SK-N-SH (cell line): ENCODE measurements at regions not wholly inside any gene's neighbourhood (a gene's known extent, or its start where the extent isn't known, plus 50 kb on each side); places are given as distances from the start of the nearest gene placed in this dataset.
A peak's percentile ranks its signal among the peaks of the same experiment; 100 is the strongest.

Experiments
- CTCF ChIA-PET: fragments of 300-600, 350-600 bp; formaldehyde crosslinking; extraction: SDS; loops from one replicate; lab custom pipeline; 2021; lab: Yijun Ruan, JAX
- POLR2A ChIA-PET: fragments of 350-600 bp; sonication (Branson Sonifier 250); formaldehyde crosslinking; extraction: SDS; loops from one replicate; lab custom pipeline; 2020; ENCODE audit warnings: antibody characterized with exemption, inconsistent platforms; lab: Yijun Ruan, JAX
- DNase-seq: peaks from one replicate; pipeline ENCODE4 v3.0.0; 2012
- H2AFZ ChIP-seq: fragments of 200-600 bp; sonication (generic); 2 replicates; pipeline ENCODE4 v1.8.1; 2016; ENCODE audit warnings: antibody characterized with exemption, mild to moderate bottlenecking, low read depth
- H3F3A ChIP-seq: fragments of 200-600 bp; sonication (generic); replicated peaks from 2 replicates; pipeline ENCODE3; 2016; ENCODE audit warnings: antibody characterized with exemption, mild to moderate bottlenecking; ENCODE audit not compliant: insufficient read depth
- H3K27ac ChIP-seq, 2 experiments: fragments of 200-500 bp in 1 of 2; fragments of 200-600 bp in 1 of 2; sonication (Bioruptor generic) in 1 of 2; sonication (generic), shearing (Covaris generic) in 1 of 2; 2 replicates each; pipeline versions ENCODE4 v1.5.1 to v1.6.1; 2014 to 2016; ENCODE audit warnings: low read depth in 2 of 2, inconsistent platforms in 1 of 2, low read length in 1 of 2, mild to moderate bottlenecking in 1 of 2, mixed read lengths in 1 of 2
- H3K27me3 ChIP-seq: fragments of 200-600 bp; sonication (generic), shearing (Covaris generic); 2 replicates; pipeline ENCODE4 v1.6.1; 2016; ENCODE audit warnings: mixed run types; ENCODE audit not compliant: insufficient read depth
- H3K36me3 ChIP-seq, 2 experiments: fragments of 200-500 bp in 1 of 2; fragments of 200-600 bp in 1 of 2; sonication (Bioruptor generic) in 1 of 2; sonication (generic) in 1 of 2; replicated peaks in 1 of 2; 2 replicates each; pipeline versions ENCODE3 to v1.5.1; 2014 to 2016; ENCODE audit warnings: low read length in 1 of 2, mild to moderate bottlenecking in 1 of 2; ENCODE audit not compliant: insufficient read depth in 2 of 2, control insufficient read depth in 1 of 2
- H3K4me1 ChIP-seq, 2 experiments: fragments of 200-500 bp in 1 of 2; fragments of 200-600 bp in 1 of 2; sonication (Bioruptor generic) in 1 of 2; sonication (generic), shearing (Covaris generic) in 1 of 2; 2 replicates each; pipeline versions ENCODE4 v1.5.1 to v1.6.1; 2014 to 2016; ENCODE audit warnings: low read depth in 1 of 2, low read length in 1 of 2, mixed run types in 1 of 2; ENCODE audit not compliant: insufficient read depth in 2 of 2, control insufficient read depth in 1 of 2
- H3K4me2 ChIP-seq: fragments of 200-600 bp; sonication (generic), shearing (Covaris generic); 2 replicates; pipeline ENCODE4 v1.6.1; 2017; ENCODE audit warnings: mixed run types
- H3K4me3 ChIP-seq, 2 experiments: fragments of 200-500 bp in 1 of 2; fragments of 200-600 bp in 1 of 2; sonication (Bioruptor generic) in 1 of 2; sonication (generic), shearing (Covaris generic) in 1 of 2; 2 replicates each; pipeline versions ENCODE4 v1.5.1 to v1.8.1; 2014 to 2016; ENCODE audit warnings: low read depth in 2 of 2, inconsistent platforms in 1 of 2, low read length in 1 of 2, mild to moderate bottlenecking in 1 of 2, mixed read lengths in 1 of 2, moderate library complexity in 1 of 2
- H3K79me2 ChIP-seq: fragments of 200-600 bp; sonication (generic); 2 replicates; pipeline ENCODE4 v1.8.1; 2017; ENCODE audit warnings: mild to moderate bottlenecking; ENCODE audit not compliant: insufficient read depth
- H3K9ac ChIP-seq: fragments of 200-600 bp; sonication (generic); 2 replicates; pipeline ENCODE4 v1.6.1; 2017; ENCODE audit warnings: mixed run types
- H3K9me2 ChIP-seq: fragments of 200-600 bp; sonication (generic); 2 replicates; pipeline ENCODE4 v1.6.1; 2017; ENCODE audit warnings: mixed run types
- H3K9me3 ChIP-seq: fragments of 200-600 bp; sonication (generic); 2 replicates; pipeline ENCODE4 v1.6.1; 2017; ENCODE audit warnings: mixed run types, mild to moderate bottlenecking, moderate library complexity
- H4K20me1 ChIP-seq: fragments of 200-600 bp; sonication (generic); 2 replicates; pipeline ENCODE4 v1.6.1; 2017; ENCODE audit warnings: mild to moderate bottlenecking, mixed run types; ENCODE audit not compliant: insufficient read depth
- CHD2 ChIP-seq: fragments of 150-350 bp; IDR thresholded peaks from 2 replicates; pipeline ENCODE4 v1.6.1; 2018; ENCODE audit warnings: low read length; ENCODE audit not compliant: partially characterized antibody
- FOSL2 ChIP-seq: IDR thresholded peaks from 2 replicates; pipeline ENCODE4 v1.4.0; 2012; ENCODE audit warnings: low read depth, mild to moderate bottlenecking, moderate library complexity, borderline replicate concordance
- FOXJ3 ChIP-seq: sonication (generic); formaldehyde crosslinking; IDR thresholded peaks from 2 replicates; pipeline ENCODE4 v1.5.1; 2020; ENCODE audit warnings: mild to moderate bottlenecking, missing genetic modification reagents
- FOXM1 ChIP-seq: IDR thresholded peaks from 2 replicates; pipeline ENCODE4 v1.4.0; 2012; ENCODE audit warnings: low read depth, mild to moderate bottlenecking
- GABPA ChIP-seq: IDR thresholded peaks from 2 replicates; pipeline ENCODE4 v1.4.0; 2012; ENCODE audit warnings: low read depth, mild to moderate bottlenecking
- GATA2 ChIP-seq: sonication (generic); formaldehyde crosslinking; IDR thresholded peaks from 2 replicates; pipeline ENCODE4 v1.5.0; 2020; ENCODE audit warnings: mild to moderate bottlenecking, missing genetic modification reagents
- SMC3 ChIP-seq: IDR thresholded peaks from 2 replicates; pipeline ENCODE4 v1.6.1; 2012; ENCODE audit warnings: low read depth, low read length, improper control_type of control experiment
- TEAD4 ChIP-seq: IDR thresholded peaks from 2 replicates; pipeline ENCODE4 v1.4.0; 2012; ENCODE audit warnings: mild to moderate bottlenecking, borderline replicate concordance; ENCODE audit not compliant: insufficient read depth
- WGBS: methylation state at CpG from one replicate; pipeline ENCODE4 v1.1.6; 2017; ENCODE audit warnings: low lambda C conversion rate; 5-methylcytosine and 5-hydroxymethylcytosine counted together
- TF ChIP-seq, protein P1 (sequence below): IDR thresholded peaks from 2 replicates; pipeline ENCODE4 v1.4.0; 2012; ENCODE audit warnings: low read depth, borderline replicate concordance
- TF ChIP-seq, protein P2 (sequence below): IDR thresholded peaks from 2 replicates; pipeline ENCODE4 v1.6.1; 2012; ENCODE audit warnings: mild to moderate bottlenecking, low read depth, low read length, moderate library complexity
- TF ChIP-seq, protein P3 (sequence below): fragments of 150-350 bp; IDR thresholded peaks from 2 replicates; pipeline ENCODE4 v1.6.1; 2017; ENCODE audit warnings: antibody characterized with exemption, low read length, low read depth, borderline replicate concordance
- TF ChIP-seq, protein P4 (sequence below): IDR thresholded peaks from 2 replicates; pipeline ENCODE4 v1.4.0; 2012; ENCODE audit warnings: low read depth, borderline replicate concordance

DNA sequence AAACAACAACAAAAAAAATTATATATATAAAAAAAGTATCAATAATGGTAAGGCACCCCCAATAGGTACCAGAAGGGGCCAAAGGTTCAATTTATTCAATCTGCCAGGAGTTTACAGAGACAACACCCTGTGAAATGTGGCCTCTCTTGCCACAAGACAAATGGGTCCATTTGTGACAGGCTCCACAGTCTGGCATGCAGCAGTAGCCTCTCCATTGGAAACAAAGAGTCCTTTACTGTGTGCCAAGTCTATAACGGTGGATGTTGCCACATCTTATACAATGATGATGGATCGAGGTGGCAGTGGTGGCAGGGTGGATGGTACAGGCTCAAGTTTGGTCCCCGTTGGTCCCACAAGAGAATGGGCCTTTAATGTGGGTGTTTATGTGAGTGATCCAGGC, 70.1 kb upstream of the SH3RF1 start:
- Histone ChIP-seq H3K4me1 (peaks cover 2 to 4% of the 10 kb centered on the region in 2 experiments; a peak in 2 of 4 replicates), H3F3A (no peaks in the 10 kb centered on the region), H3K4me2 (no peak overlapping the region), H2AFZ (no peak overlapping the region), H4K20me1 (no peaks in the 10 kb centered on the region)
- POLR2A ChIA-PET: no interaction called here
- 79% methylated on average over 3 of the region's 3 CpGs for WGBS
- no peak for TF ChIP-seq FOXJ3 (CRISPR knock-in tag)
- no peak for TF ChIP-seq GABPA
- TF ChIP-seq, all 33 proteins: peak for 0
- H3K27ac ChIP-seq: no peak overlapping the region
- no peak overlapping the region for H3K4me3 ChIP-seq
- H3K9me2 ChIP-seq: no peaks in the 10 kb centered on the region
- CTCF ChIA-PET: interaction anchor here (1.4 kb wide), 1 partner anchor 145 kb away, joined by 3 read pairs; no protein-coding TSS in a partner anchor
- no peaks in the 10 kb centered on the region for H3K79me2 ChIP-seq
- DNase-seq: no peak
- no peaks in the 10 kb centered on the region for H3K36me3 ChIP-seq
- H3K9me3 ChIP-seq: no peaks in the 10 kb centered on the region
- H3K27me3 ChIP-seq: no peaks in the 10 kb centered on the region
- no peak overlapping the region for H3K9ac ChIP-seq

DNA sequence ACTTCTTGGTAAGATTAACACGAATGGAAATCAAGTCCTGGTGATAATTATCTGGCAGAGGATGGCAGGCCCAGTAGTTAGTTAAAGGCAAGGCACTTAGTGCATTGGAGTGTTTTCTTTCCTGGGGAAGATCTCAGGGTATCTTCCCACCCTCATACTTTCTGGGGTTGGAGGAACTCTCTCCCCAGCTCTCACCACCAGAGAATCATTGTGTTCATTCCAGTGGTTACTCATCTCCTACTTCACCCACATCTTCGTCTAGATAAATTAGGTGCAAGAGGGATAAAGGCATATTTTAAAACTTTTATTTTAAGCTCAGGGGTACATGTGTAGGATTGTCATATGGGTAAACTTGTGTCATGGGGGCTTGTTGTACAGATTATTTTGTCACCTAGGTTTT, 67.5 kb upstream of the SH3RF1 start:
- Histone ChIP-seq H3K9me2 (no peaks in the 10 kb centered on the region), H3K9ac (no peak overlapping the region), H3K4me1 (no peaks in the 10 kb centered on the region; a peak in 1 of 4 replicates), H4K20me1 (no peaks in the 10 kb centered on the region), H3K4me3 (no peak overlapping the region), H2AFZ (no peak overlapping the region), H3K27me3 (no peaks in the 10 kb centered on the region), H3K27ac (peak overlapping the region in 1 of 2 experiments; percentile 37; a peak in 2 of 4 replicates), H3K79me2 (no peaks in the 10 kb centered on the region), H3F3A (no peaks in the 10 kb centered on the region), H3K4me2 (no peak overlapping the region), H3K36me3 (no peaks in the 10 kb centered on the region), H3K9me3 (no peaks in the 10 kb centered on the region)
- CTCF ChIA-PET: interaction anchor here (1.3 kb wide), 1 partner anchor 60 kb away, joined by 3 read pairs; no protein-coding TSS in a partner anchor
- POLR2A ChIA-PET: no interaction called here
- DNase-seq: no peak
- no peak for TF ChIP-seq FOSL2
- TF ChIP-seq FOXM1: no peak
- TF ChIP-seq TEAD4: no peak
- TF ChIP-seq, protein P1, sequence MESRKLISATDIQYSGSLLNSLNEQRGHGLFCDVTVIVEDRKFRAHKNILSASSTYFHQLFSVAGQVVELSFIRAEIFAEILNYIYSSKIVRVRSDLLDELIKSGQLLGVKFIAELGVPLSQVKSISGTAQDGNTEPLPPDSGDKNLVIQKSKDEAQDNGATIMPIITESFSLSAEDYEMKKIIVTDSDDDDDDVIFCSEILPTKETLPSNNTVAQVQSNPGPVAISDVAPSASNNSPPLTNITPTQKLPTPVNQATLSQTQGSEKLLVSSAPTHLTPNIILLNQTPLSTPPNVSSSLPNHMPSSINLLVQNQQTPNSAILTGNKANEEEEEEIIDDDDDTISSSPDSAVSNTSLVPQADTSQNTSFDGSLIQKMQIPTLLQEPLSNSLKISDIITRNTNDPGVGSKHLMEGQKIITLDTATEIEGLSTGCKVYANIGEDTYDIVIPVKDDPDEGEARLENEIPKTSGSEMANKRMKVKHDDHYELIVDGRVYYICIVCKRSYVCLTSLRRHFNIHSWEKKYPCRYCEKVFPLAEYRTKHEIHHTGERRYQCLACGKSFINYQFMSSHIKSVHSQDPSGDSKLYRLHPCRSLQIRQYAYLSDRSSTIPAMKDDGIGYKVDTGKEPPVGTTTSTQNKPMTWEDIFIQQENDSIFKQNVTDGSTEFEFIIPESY: no peak
- TF ChIP-seq, protein P2, sequence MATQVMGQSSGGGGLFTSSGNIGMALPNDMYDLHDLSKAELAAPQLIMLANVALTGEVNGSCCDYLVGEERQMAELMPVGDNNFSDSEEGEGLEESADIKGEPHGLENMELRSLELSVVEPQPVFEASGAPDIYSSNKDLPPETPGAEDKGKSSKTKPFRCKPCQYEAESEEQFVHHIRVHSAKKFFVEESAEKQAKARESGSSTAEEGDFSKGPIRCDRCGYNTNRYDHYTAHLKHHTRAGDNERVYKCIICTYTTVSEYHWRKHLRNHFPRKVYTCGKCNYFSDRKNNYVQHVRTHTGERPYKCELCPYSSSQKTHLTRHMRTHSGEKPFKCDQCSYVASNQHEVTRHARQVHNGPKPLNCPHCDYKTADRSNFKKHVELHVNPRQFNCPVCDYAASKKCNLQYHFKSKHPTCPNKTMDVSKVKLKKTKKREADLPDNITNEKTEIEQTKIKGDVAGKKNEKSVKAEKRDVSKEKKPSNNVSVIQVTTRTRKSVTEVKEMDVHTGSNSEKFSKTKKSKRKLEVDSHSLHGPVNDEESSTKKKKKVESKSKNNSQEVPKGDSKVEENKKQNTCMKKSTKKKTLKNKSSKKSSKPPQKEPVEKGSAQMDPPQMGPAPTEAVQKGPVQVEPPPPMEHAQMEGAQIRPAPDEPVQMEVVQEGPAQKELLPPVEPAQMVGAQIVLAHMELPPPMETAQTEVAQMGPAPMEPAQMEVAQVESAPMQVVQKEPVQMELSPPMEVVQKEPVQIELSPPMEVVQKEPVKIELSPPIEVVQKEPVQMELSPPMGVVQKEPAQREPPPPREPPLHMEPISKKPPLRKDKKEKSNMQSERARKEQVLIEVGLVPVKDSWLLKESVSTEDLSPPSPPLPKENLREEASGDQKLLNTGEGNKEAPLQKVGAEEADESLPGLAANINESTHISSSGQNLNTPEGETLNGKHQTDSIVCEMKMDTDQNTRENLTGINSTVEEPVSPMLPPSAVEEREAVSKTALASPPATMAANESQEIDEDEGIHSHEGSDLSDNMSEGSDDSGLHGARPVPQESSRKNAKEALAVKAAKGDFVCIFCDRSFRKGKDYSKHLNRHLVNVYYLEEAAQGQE: no peak
- TF ChIP-seq, protein P3, sequence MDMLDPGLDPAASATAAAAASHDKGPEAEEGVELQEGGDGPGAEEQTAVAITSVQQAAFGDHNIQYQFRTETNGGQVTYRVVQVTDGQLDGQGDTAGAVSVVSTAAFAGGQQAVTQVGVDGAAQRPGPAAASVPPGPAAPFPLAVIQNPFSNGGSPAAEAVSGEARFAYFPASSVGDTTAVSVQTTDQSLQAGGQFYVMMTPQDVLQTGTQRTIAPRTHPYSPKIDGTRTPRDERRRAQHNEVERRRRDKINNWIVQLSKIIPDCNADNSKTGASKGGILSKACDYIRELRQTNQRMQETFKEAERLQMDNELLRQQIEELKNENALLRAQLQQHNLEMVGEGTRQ: no peak
- TF ChIP-seq GATA2: no peak
- no peak for TF ChIP-seq SMC3
- TF ChIP-seq, protein P4, sequence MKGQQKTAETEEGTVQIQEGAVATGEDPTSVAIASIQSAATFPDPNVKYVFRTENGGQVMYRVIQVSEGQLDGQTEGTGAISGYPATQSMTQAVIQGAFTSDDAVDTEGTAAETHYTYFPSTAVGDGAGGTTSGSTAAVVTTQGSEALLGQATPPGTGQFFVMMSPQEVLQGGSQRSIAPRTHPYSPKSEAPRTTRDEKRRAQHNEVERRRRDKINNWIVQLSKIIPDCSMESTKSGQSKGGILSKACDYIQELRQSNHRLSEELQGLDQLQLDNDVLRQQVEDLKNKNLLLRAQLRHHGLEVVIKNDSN: no peak
- TF ChIP-seq CHD2: no peak
- WGBS: 84% methylated on average over 2 of the region's 2 CpGs
